Astrocyte (in vitro differentiated cells and primary cell): ENCODE measurements at regions not wholly inside any gene's neighbourhood (a gene's known extent, or its start where the extent isn't known, plus 50 kb on each side); places are given as distances from the start of the nearest gene placed in this dataset.

Experiments
- DNase-seq: peaks from one replicate; pipeline ENCODE4 v3.0.0-alpha.2; 2010; ENCODE audit warnings: low read depth
- FAIRE-seq: peaks from 2 replicates; lab custom pipeline; 2011; peaks lifted over from hg19 to GRCh38; lab: Jason Lieb, UNC
- H2AFZ ChIP-seq: 2 replicates; pipeline ENCODE4 v1.6.0; 2012; ENCODE audit warnings: low read depth, low read length, inconsistent platforms
- H3K27ac ChIP-seq: 2 replicates; pipeline ENCODE4 v1.5.1; 2011; ENCODE audit warnings: low read depth, low read length, inconsistent platforms
- H3K27me3 ChIP-seq: 2 replicates; pipeline ENCODE4 v1.6.0; 2011; ENCODE audit warnings: low read length, inconsistent platforms; ENCODE audit not compliant: insufficient read depth
- H3K36me3 ChIP-seq: 2 replicates; pipeline ENCODE4 v1.5.1; 2011; ENCODE audit warnings: low read length, inconsistent platforms; ENCODE audit not compliant: insufficient read depth
- H3K4me1 ChIP-seq: 2 replicates; pipeline ENCODE4 v1.5.1; 2011; ENCODE audit warnings: low read length, inconsistent platforms; ENCODE audit not compliant: insufficient read depth
- H3K4me2 ChIP-seq: 2 replicates; pipeline ENCODE4 v1.6.0; 2012; ENCODE audit warnings: low read length, inconsistent platforms
- H3K4me3 ChIP-seq: 2 replicates; pipeline ENCODE4 v1.5.1; 2011; ENCODE audit warnings: low read depth, mild to moderate bottlenecking, low read length, inconsistent platforms; ENCODE audit not compliant: insufficient read depth
- H3K79me2 ChIP-seq: 2 replicates; pipeline ENCODE4 v1.6.0; 2012; ENCODE audit warnings: mild to moderate bottlenecking, low read length, inconsistent platforms; ENCODE audit not compliant: insufficient read depth
- H3K9ac ChIP-seq: 2 replicates; pipeline ENCODE4 v1.6.0; 2012; ENCODE audit warnings: mild to moderate bottlenecking, low read length, inconsistent platforms
- H3K9me3 ChIP-seq: 2 replicates; pipeline ENCODE4 v1.5.1; 2012; ENCODE audit warnings: low read depth, mild to moderate bottlenecking, low read length, inconsistent platforms; ENCODE audit not compliant: insufficient read depth
- H4K20me1 ChIP-seq: 2 replicates; pipeline ENCODE4 v1.6.0; 2012; ENCODE audit warnings: low read length, inconsistent platforms; ENCODE audit not compliant: insufficient read depth
- H3K27ac Mint-ChIP-seq: one replicate; pipeline ENCODE4 v1.8.0; 2021; ENCODE audit warnings: mild to moderate bottlenecking, mixed read lengths; ENCODE audit not compliant: unreplicated experiment
- H3K27me3 Mint-ChIP-seq: one replicate; pipeline ENCODE4 v1.8.0; 2021; ENCODE audit warnings: low read depth, mixed read lengths; ENCODE audit not compliant: unreplicated experiment
- H3K36me3 Mint-ChIP-seq: one replicate; pipeline ENCODE4 v1.8.0; 2021; ENCODE audit warnings: low read depth, mixed read lengths; ENCODE audit not compliant: unreplicated experiment
- H3K4me1 Mint-ChIP-seq: one replicate; pipeline ENCODE4 v1.8.0; 2021; ENCODE audit warnings: low read depth, mixed read lengths; ENCODE audit not compliant: unreplicated experiment
- H3K4me3 Mint-ChIP-seq: one replicate; pipeline ENCODE4 v1.8.0; 2021; ENCODE audit warnings: mild to moderate bottlenecking, moderate library complexity, mixed read lengths; ENCODE audit not compliant: unreplicated experiment
- H3K9me3 Mint-ChIP-seq: one replicate; pipeline ENCODE4 v1.8.0; 2021; ENCODE audit warnings: mild to moderate bottlenecking, mixed read lengths; ENCODE audit not compliant: unreplicated experiment
- CTCF ChIP-seq: IDR thresholded peaks from 2 replicates; pipeline ENCODE4 v1.5.1; 2011; ENCODE audit warnings: low read depth, mild to moderate bottlenecking, inconsistent platforms, low read length, moderate library complexity; ENCODE audit not compliant: insufficient read depth
- EZH2 ChIP-seq: IDR thresholded peaks from 2 replicates; pipeline ENCODE4 v1.6.1; 2012; ENCODE audit warnings: mild to moderate bottlenecking, low read length, inconsistent platforms; ENCODE audit not compliant: insufficient read depth

- FAIRE-seq (no peak), DNase-seq (no peak)
- peaks cover 1% of the 10 kb centered on the region for H3K9me3 Mint-ChIP-seq
- H3K27ac Mint-ChIP-seq, result no peak overlapping the region
- Histone ChIP-seq H4K20me1 (no peaks in the 10 kb centered on the region), H3K4me1 (no peaks in the 10 kb centered on the region), H3K27ac (no peak overlapping the region), H3K27me3 (no peaks in the 10 kb centered on the region), H3K9me3 (no peaks in the 10 kb centered on the region), H3K9ac (no peak overlapping the region), H3K79me2 (no peaks in the 10 kb centered on the region), H2AFZ (no peak overlapping the region), H3K4me2 (no peak overlapping the region), H3K4me3 (no peak overlapping the region), H3K36me3 (no peaks in the 10 kb centered on the region)
- no peak overlapping the region for H3K4me3 Mint-ChIP-seq
- no peaks in the 10 kb centered on the region for H3K27me3 Mint-ChIP-seq
- no peaks in the 10 kb centered on the region for H3K36me3 Mint-ChIP-seq
- H3K4me1 Mint-ChIP-seq, result no peaks in the 10 kb centered on the region
- TF ChIP-seq CTCF (no peak), EZH2 (no peak)
Observed at GRCh38 chr13:53408847-53409568, 380.4 kb downstream of the OLFM4 start.

GRCh38 chr13:53411463-53411862 lies 382.9 kb downstream of the OLFM4 start:
- H3K27ac ChIP-seq, result no peak overlapping the region

More at GRCh38 chr13:53411463-53411862, 382.9 kb downstream of the OLFM4 start:
- no peaks in the 10 kb centered on the region for H3K4me1 ChIP-seq
- no peak for TF ChIP-seq EZH2
- TF ChIP-seq CTCF, result no peak
- H3K4me3 Mint-ChIP-seq, result no peak overlapping the region
- no peaks in the 10 kb centered on the region for H3K27me3 ChIP-seq
- H3K79me2 ChIP-seq, result no peaks in the 10 kb centered on the region
- H3K36me3 ChIP-seq, result no peaks in the 10 kb centered on the region
- FAIRE-seq, result no peak
- no peaks in the 10 kb centered on the region for H3K4me1 Mint-ChIP-seq
- H3K9me3 ChIP-seq, result no peaks in the 10 kb centered on the region
- no peaks in the 10 kb centered on the region for H3K9me3 Mint-ChIP-seq
- no peak overlapping the region for H2AFZ ChIP-seq
- no peak overlapping the region for H3K9ac ChIP-seq
- no peaks in the 10 kb centered on the region for H3K36me3 Mint-ChIP-seq
- H3K4me3 ChIP-seq, result no peak overlapping the region
- no peak overlapping the region for H3K4me2 ChIP-seq
- H4K20me1 ChIP-seq, result no peaks in the 10 kb centered on the region
- H3K27me3 Mint-ChIP-seq, result no peaks in the 10 kb centered on the region
- DNase-seq, result no peak
- H3K27ac Mint-ChIP-seq, result no peak overlapping the region
